RWPE1 (cell line): ENCODE measurements at regions not wholly inside any gene's neighbourhood (a gene's known extent, or its start where the extent isn't known, plus 50 kb on each side); places are given as distances from the start of the nearest gene placed in this dataset.

Source experiments
- CTCF ChIA-PET: fragments of 350-600 bp; sonication (Branson Sonifier 250); formaldehyde crosslinking; extraction: SDS; loops from one replicate; lab custom pipeline; 2021; lab: Yijun Ruan, JAX
- POLR2A ChIA-PET: fragments of 400-600 bp; formaldehyde crosslinking; extraction: SDS; loops from one replicate; lab custom pipeline; 2020; ENCODE audit warnings: antibody characterized with exemption; ENCODE audit not compliant: low non-redundant PET; lab: Yijun Ruan, JAX
- DNase-seq: peaks from one replicate; pipeline ENCODE4 v3.0.0; 2012; ENCODE audit warnings: low spot score
- H3K27ac ChIP-seq: fragments of 450-650 bp; 2 replicates; pipeline ENCODE4 v1.5.1; 2017
- TF ChIP-seq, protein P1 (sequence below): fragments of 450-650 bp; conservative IDR thresholded peaks from 2 replicates; pipeline ENCODE4 v1.5.1; 2017; ENCODE audit warnings: low read depth, mild to moderate bottlenecking

DNA sequence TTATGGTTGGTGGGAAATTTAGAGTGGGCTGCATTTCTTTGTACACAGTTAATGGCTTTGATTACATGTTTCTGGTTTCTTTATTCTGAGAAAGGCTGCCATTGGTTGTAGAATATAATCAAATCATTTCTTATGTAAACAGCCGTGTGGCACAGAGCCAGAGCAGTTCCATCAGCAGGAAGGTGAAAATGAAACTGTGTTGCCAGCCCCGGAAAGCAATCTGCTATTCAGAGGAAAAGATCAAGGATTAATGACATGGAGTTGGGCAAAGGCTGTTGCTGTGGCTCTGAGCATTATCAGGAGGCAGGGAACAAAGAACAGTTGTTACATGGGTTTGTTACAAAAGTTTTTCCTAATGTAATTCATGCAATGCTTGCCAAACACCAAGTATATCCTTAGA, 74.2 kb upstream of the ZNF716 start:
- TF ChIP-seq, protein P1, sequence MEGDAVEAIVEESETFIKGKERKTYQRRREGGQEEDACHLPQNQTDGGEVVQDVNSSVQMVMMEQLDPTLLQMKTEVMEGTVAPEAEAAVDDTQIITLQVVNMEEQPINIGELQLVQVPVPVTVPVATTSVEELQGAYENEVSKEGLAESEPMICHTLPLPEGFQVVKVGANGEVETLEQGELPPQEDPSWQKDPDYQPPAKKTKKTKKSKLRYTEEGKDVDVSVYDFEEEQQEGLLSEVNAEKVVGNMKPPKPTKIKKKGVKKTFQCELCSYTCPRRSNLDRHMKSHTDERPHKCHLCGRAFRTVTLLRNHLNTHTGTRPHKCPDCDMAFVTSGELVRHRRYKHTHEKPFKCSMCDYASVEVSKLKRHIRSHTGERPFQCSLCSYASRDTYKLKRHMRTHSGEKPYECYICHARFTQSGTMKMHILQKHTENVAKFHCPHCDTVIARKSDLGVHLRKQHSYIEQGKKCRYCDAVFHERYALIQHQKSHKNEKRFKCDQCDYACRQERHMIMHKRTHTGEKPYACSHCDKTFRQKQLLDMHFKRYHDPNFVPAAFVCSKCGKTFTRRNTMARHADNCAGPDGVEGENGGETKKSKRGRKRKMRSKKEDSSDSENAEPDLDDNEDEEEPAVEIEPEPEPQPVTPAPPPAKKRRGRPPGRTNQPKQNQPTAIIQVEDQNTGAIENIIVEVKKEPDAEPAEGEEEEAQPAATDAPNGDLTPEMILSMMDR: no peak
- H3K27ac ChIP-seq: no peak overlapping the region
- no peak for DNase-seq
- POLR2A ChIA-PET: no interaction called here
- CTCF ChIA-PET: no interaction called here

GRCh38 chr7:57381581-57381980, 68.4 kb upstream of the ZNF716 start:
- no peak overlapping the region for H3K27ac ChIP-seq
- TF ChIP-seq, protein P1: no peak
- ChIA-PET POLR2A (no interaction called here), CTCF (no interaction called here)
- no peak for DNase-seq

GRCh38 chr7:57384380-57384779, 65.6 kb upstream of the ZNF716 start:
- no peak overlapping the region for H3K27ac ChIP-seq
- TF ChIP-seq, protein P1: no peak
- DNase-seq: no peak
- ChIA-PET CTCF (no interaction called here), POLR2A (no interaction called here)

DNA sequence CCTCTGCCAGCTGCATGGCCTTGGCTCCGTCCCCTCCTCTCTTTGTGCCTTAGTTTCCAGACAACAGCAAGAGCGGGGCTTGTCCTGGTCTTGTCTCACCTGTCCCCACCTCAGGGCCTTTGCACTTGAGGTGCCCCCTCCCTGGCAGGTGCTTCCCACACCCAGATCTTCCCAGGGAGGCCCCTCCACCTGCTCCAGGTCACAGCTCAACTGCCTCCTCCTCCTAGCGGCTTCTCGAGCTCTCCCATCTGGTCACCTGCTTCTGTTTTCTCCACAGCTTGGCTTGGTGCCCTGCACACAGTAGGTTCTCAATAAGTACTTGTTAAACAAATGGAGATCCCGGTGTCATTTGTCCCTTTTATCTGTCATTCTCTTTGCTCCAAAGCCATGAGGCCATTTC, 64.3 kb upstream of the ZNF716 start:
- ChIA-PET POLR2A (no interaction called here), CTCF (no interaction called here)
- TF ChIP-seq, protein P1: no peak
- DNase-seq: no peak
- no peak overlapping the region for H3K27ac ChIP-seq

GRCh38 chr7:57388761-57389160, 61.2 kb upstream of the ZNF716 start:
- no peak for DNase-seq
- POLR2A ChIA-PET: no interaction called here
- TF ChIP-seq, protein P1: no peak
- CTCF ChIA-PET: no interaction called here
- H3K27ac ChIP-seq: no peak overlapping the region

DNA sequence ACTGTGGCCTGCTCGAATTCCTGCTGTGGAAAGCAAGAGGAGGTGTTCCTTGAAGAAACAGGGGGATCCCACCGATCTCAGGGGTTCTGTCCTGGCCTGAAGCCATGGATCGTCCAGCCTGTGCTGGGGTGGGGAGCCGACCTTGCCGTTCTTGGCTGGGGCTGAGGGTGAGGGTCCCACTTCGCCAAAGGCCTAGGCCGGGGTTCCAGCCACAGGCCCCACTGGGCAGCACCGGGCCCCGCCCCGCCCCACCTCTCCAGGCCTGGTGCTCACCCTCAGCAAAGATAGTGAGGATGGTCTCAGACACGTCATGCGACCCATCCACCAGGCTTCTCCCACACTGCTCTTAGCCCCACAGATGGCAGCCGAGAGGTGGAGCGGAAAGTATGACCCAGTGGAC, 51.4 kb upstream of the ZNF716 start:
- POLR2A ChIA-PET: no interaction called here
- CTCF ChIA-PET: interaction anchor here (0.6 kb wide), 1 partner anchor 54 kb away, joined by 5 read pairs; no protein-coding TSS in a partner anchor
- no peak overlapping the region for H3K27ac ChIP-seq
- TF ChIP-seq, protein P1: no peak
- DNase-seq: no peak
